DND-41 (cell line): ENCODE measurements at regions not wholly inside any gene's neighbourhood (a gene's known extent, or its start where the extent isn't known, plus 50 kb on each side); places are given as distances from the start of the nearest gene placed in this dataset.
"Not testable (repeated sequence)": the region's sequence is repeated elsewhere in the genome, so short reads cannot be mapped to it uniquely, and the experiment has no call there.

Source experiments
- ATAC-seq: fragments of 200-7000 bp; cut with Tn5 transposase; 3 replicates; pipeline ENCODE4 v1.9.1; 2021; ENCODE audit warnings: low read depth; ENCODE audit not compliant: insufficient read depth
- DNase-seq: peaks from one replicate; pipeline ENCODE4 v3.0.0-alpha.2; 2020
- H2AFZ ChIP-seq: 2 replicates; pipeline ENCODE4 v1.6.0; 2012; ENCODE audit warnings: low read depth, low read length
- H3K27ac ChIP-seq: 2 replicates; pipeline ENCODE4 v1.5.1; 2012; ENCODE audit warnings: low read length, inconsistent platforms
- H3K27me3 ChIP-seq: fragments of 200-600 bp; sonication (generic); 2 replicates; pipeline ENCODE4 v1.6.0; 2012; ENCODE audit warnings: low read length, mild to moderate bottlenecking, inconsistent platforms; ENCODE audit not compliant: insufficient read depth, poor library complexity
- H3K36me3 ChIP-seq: 2 replicates; pipeline ENCODE4 v1.5.1; 2012; ENCODE audit warnings: low read length, inconsistent platforms; ENCODE audit not compliant: insufficient read depth
- H3K4me1 ChIP-seq: 2 replicates; pipeline ENCODE4 v1.5.1; 2012; ENCODE audit warnings: mild to moderate bottlenecking, low read length; ENCODE audit not compliant: insufficient read depth
- H3K4me2 ChIP-seq: 2 replicates; pipeline ENCODE4 v1.6.0; 2012; ENCODE audit warnings: mild to moderate bottlenecking, moderate library complexity, low read length, inconsistent platforms; ENCODE audit not compliant: insufficient read depth
- H3K4me3 ChIP-seq, 2 experiments: fragments of 200-600 bp in 1 of 2; shearing (Covaris generic) in 1 of 2; 2 replicates each; pipeline ENCODE4 v1.5.1; 2012 to 2016; ENCODE audit warnings: inconsistent platforms in 2 of 2, low read length in 2 of 2, mild to moderate bottlenecking in 2 of 2, low read depth in 1 of 2, moderate library complexity in 1 of 2
- H3K79me2 ChIP-seq: 2 replicates; pipeline ENCODE4 v1.6.0; 2012; ENCODE audit warnings: low read length, inconsistent platforms; ENCODE audit not compliant: insufficient read depth
- H3K9ac ChIP-seq: 2 replicates; pipeline ENCODE4 v1.6.0; 2012; ENCODE audit warnings: low read depth, mild to moderate bottlenecking, inconsistent platforms, low read length, moderate library complexity
- H3K9me3 ChIP-seq: 2 replicates; pipeline ENCODE4 v1.5.1; 2012; ENCODE audit warnings: low read length, moderate library complexity, mild to moderate bottlenecking, inconsistent platforms; ENCODE audit not compliant: insufficient read depth, severe bottlenecking
- H4K20me1 ChIP-seq: 2 replicates; pipeline ENCODE4 v1.6.0; 2012; ENCODE audit warnings: low read length; ENCODE audit not compliant: insufficient read depth
- CTCF ChIP-seq: IDR thresholded peaks from 2 replicates; pipeline ENCODE4 v1.5.1; 2012; ENCODE audit warnings: borderline replicate concordance, low read length, moderate library complexity, mild to moderate bottlenecking; ENCODE audit not compliant: poor library complexity, severe bottlenecking; ENCODE audit errors: extremely low read depth
- EZH2 ChIP-seq: IDR thresholded peaks from 3 replicates; pipeline ENCODE4 v1.6.1; 2012; ENCODE audit warnings: borderline replicate concordance, low read depth, mild to moderate bottlenecking, moderate library complexity, low read length, inconsistent platforms; ENCODE audit not compliant: severe bottlenecking

GRCh38 chr17:20702692-20703091 lies 123.2 kb downstream of the CDRT15L2 start:
- H3K4me3 ChIP-seq, result no peak overlapping the region
- no peak overlapping the region for H3K27ac ChIP-seq
- H3K9me3 ChIP-seq, result no peaks in the 10 kb centered on the region
- ATAC-seq, result no peak
- no peaks in the 10 kb centered on the region for H3K27me3 ChIP-seq
- H3K4me2 ChIP-seq, result no peak overlapping the region
- no peak overlapping the region for H2AFZ ChIP-seq
- no peaks in the 10 kb centered on the region for H4K20me1 ChIP-seq
- no peak overlapping the region for H3K9ac ChIP-seq
- no peaks in the 10 kb centered on the region for H3K4me1 ChIP-seq
- no peak for DNase-seq
- TF ChIP-seq EZH2 (no peak), CTCF (no peak)
- no peaks in the 10 kb centered on the region for H3K79me2 ChIP-seq
- no peaks in the 10 kb centered on the region for H3K36me3 ChIP-seq

- Histone ChIP-seq H3K36me3 (no peaks in the 10 kb centered on the region), H3K9ac (no peak overlapping the region), H3K4me1 (no peaks in the 10 kb centered on the region), H4K20me1 (no peaks in the 10 kb centered on the region), H3K27me3 (no peaks in the 10 kb centered on the region), H3K4me2 (no peak overlapping the region), H2AFZ (no peak overlapping the region), H3K79me2 (no peaks in the 10 kb centered on the region), H3K9me3 (no peaks in the 10 kb centered on the region), H3K4me3 (no peak overlapping the region), H3K27ac (no peak overlapping the region)
- DNase-seq (no peak), ATAC-seq (no peak)
- TF ChIP-seq CTCF (no peak), EZH2 (no peak)
Measured at GRCh38 chr17:20703781-20704180, 124.3 kb downstream of the CDRT15L2 start.

GRCh38 chr17:20705186-20705585 lies 125.7 kb downstream of the CDRT15L2 start:
- not testable (repeated sequence) for H3K4me2 ChIP-seq

GRCh38 chr17:20706751-20707373 lies 127.3 kb downstream of the CDRT15L2 start:
- Histone ChIP-seq H2AFZ (no peak overlapping the region), H3K4me3 (no peak overlapping the region), H3K4me2 (no peak overlapping the region), H3K79me2 (no peaks in the 10 kb centered on the region), H3K36me3 (no peaks in the 10 kb centered on the region), H3K27me3 (no peaks in the 10 kb centered on the region), H3K9me3 (no peaks in the 10 kb centered on the region), H3K4me1 (no peaks in the 10 kb centered on the region), H3K27ac (no peak overlapping the region), H3K9ac (no peak overlapping the region), H4K20me1 (no peaks in the 10 kb centered on the region)
- ATAC-seq (no peak), DNase-seq (no peak)
- TF ChIP-seq CTCF, result no peak
- TF ChIP-seq EZH2, result no peak

More at GRCh38 chr17:20705186-20705585, 125.7 kb downstream of the CDRT15L2 start:
- not testable (repeated sequence) for H3K27ac ChIP-seq, H3K27me3 ChIP-seq, DNase-seq, H3K9ac ChIP-seq, H3K4me3 ChIP-seq, H3K79me2 ChIP-seq, H3K36me3 ChIP-seq, H3K4me1 ChIP-seq, ATAC-seq, H4K20me1 ChIP-seq, H3K9me3 ChIP-seq, H2AFZ ChIP-seq

- not testable (repeated sequence) for H3K27me3 ChIP-seq, DNase-seq, H3K79me2 ChIP-seq, H3K4me2 ChIP-seq, H3K9ac ChIP-seq, H2AFZ ChIP-seq, H3K9me3 ChIP-seq, H3K4me3 ChIP-seq, H3K27ac ChIP-seq, H4K20me1 ChIP-seq, H3K4me1 ChIP-seq, H3K36me3 ChIP-seq, ATAC-seq
Measured at GRCh38 chr17:20708821-20709220, 129.3 kb downstream of the CDRT15L2 start.

GRCh38 chr17:20716481-20716880 lies 137.0 kb downstream of the CDRT15L2 start:
- DNase-seq, H4K20me1 ChIP-seq, H3K79me2 ChIP-seq, H3K27ac ChIP-seq, H3K27me3 ChIP-seq, H3K4me1 ChIP-seq, H3K36me3 ChIP-seq, H3K9ac ChIP-seq, H3K4me3 ChIP-seq, ATAC-seq, H2AFZ ChIP-seq, H3K4me2 ChIP-seq, H3K9me3 ChIP-seq: not testable (repeated sequence)
